Lung microvascular endothelial cell (primary cell): ENCODE measurements at regions not wholly inside any gene's neighbourhood (a gene's known extent, or its start where the extent isn't known, plus 50 kb on each side); places are given as distances from the start of the nearest gene placed in this dataset.
"Not testable (repeated sequence)": the region's sequence is repeated elsewhere in the genome, so short reads cannot be mapped to it uniquely, and the experiment has no call there.

ENCODE experiments used
- DNase-seq, 2 donors: peaks; one replicate each; pipeline versions ENCODE4 v3.0.0 to v3.0.0-alpha.2; 2010; ENCODE audit warnings: low read depth in 2 of 2

DNA sequence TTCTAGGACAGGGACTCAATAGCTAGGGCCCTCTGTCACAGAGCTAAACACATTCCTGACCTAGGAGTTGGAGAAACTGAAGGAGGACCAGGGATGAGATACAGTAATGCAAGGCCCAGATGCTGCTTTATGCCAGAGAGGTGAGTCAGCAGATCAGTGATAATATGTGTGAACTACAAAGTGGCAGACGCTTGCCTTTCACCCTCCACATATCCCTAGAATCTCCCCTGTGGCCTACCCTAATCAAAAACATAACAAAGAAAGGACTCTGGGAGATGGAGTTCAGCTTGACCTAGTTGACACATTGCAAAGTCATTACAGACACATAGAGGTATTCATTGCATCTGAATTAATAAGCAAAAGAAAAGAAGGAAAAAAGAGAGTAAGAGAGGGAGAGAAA lies 417.6 kb upstream of the DYNLRB2 start:
- DNase-seq, result no peak

DNA sequence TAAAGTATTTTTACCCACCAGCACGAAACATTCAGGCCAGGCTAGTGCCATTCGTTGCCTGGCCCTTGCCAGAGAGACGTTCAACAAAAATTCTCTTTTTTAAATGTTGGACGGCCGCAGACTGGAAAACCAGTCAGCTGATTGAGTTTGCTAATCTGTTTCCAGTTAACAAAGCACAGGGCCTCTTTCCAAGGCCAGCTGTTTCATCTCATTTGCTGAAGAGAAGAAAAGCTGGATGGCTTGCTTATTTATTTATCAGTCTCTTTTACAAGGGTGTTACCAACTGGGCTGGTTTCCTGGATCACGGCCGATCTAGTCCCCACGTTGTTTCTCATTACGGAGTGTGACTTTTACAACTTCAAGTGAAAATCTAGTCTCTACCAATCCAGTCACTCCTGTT lies 418.7 kb upstream of the DYNLRB2 start:
- no peak for DNase-seq

DNA sequence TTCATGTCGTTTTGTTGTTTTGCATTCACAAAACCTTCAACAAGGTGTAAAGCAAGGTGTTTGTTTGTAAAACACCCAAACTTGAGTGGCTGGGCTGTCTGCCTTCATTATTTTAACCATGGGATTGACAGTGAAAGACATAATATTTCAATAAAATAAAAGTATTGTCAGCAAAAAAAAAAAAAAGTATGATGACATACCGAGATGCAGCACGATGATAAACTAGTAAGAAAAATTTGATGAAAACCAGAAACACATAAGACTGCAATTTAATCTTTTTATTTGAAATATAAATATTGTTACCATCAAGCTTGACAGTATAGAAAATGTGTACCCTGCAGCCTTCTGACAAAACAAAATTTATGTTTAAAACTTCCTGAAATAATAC lies 419.3 kb upstream of the DYNLRB2 start:
- DNase-seq, result no peak

DNA sequence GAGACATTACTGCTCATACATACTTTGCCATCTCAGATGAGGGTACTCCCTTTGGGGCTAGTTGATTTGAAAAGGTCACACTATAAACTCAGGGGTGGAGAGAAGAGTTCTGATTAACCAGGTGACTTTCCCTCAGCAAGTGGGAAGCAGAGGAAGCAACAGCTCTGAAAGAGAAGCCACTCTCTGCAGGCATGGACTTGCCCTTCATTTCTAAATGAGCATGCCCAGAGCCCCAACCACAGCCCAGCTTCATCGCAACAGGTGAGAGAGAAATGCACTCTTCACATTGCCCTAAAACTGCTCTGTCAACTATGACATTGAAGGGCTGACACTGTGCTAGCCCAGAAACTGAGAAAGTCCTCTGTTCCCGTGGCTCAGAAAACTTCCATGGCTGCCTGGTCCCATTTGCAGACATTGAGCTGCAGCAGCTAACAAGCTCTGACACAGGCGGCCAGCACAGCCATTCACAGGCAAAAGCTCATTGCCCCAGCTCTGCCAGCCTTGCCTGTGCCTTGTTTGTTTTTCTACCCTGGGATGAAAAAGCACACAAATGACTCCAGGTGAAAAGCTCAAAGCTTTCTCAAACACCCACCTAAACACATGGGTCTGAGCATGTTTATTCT lies 419.8 kb upstream of the DYNLRB2 start:
- no peak for DNase-seq

DNA sequence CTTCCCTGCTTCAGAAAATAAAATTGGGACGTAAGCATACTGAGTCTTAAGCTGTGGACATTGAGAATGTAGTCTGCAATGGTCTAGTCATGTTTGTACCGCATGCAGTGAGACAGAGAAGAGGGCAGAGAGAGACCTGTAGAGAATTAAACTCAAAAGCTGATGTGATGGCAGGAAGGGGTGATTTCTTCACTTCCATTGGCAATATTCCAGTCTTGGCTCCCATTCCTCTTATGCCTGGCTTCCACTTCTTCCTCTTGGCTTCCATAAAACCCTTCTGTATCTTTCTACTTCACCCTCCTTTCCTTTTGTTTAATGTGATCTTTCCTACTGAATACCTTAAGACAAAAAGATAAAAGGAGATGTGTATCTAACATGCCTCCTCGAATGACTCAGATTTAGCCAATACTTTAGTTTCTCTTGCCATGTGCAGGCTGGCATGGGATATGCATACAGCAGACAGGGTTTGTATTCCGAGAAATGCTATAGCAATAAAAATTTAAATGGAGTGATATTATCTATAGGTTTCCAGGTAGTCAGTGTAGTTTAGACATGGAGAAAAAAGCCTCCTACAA lies 423.1 kb upstream of the DYNLRB2 start:
- no peak for DNase-seq

DNA sequence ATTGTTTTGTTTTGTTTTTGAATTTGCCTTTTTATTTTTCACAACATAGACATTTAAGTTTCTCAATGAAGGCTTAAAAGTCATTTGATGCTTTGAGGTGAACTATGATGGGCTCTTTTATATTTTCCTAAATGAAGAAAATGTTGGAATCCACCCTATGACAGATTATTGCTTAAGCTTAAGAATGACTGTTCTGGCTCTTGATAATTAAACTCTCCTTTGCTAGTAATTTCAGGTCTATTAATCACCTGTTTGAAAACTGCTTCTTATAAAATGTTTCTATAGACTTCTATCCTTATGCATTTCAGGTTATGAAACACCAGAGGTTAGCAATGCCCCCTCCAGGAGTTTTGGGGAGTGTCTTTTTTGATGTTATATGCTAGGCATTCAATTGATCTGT lies 424.1 kb upstream of the DYNLRB2 start:
- DNase-seq, result no peak

- no peak for DNase-seq
These were observed 426.1 kb upstream of the DYNLRB2 start for GRCh38 chr16:80114699-80115098.

GRCh38 chr16:80113873-80114574 lies 426.8 kb upstream of the DYNLRB2 start:
- no peak for DNase-seq

DNA sequence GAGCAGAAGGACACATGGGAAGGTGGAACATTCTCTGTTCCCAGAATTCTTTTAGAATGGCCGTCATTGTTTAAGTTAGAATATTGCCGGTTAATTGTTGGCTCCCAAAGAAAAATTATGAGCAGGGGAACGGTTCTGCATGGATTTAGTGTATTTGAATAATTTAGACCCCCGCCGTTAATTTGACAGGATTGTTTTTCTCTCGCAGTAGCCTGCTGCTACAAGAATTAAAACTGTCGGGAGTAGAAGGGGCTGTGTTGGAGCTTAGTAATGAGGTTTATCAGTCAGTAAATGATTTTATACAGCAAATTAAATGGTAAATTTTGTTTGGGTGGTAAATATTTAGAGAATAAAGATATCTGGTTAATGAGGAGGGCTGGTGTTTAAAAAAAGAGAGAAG lies 431.2 kb upstream of the DYNLRB2 start:
- no peak for DNase-seq

DNA sequence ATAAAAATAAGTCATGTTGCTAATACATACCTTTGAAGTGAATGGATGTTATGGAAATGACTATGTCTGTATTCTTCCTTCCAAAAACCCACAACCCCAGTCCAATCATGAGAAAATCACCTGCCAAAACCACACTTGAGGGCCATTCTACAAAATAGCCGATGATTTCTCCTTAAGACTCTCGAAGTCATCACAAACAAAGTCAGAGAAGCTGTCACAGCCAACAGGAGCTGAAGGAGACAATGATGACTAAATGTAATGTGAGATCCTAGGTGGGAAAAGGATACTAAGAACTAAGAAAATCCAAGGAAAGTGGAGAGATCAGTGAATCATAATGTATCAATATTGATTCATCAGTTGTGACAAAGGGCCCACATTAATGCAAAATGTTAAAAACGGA lies 432.9 kb upstream of the DYNLRB2 start:
- no peak for DNase-seq

DNA sequence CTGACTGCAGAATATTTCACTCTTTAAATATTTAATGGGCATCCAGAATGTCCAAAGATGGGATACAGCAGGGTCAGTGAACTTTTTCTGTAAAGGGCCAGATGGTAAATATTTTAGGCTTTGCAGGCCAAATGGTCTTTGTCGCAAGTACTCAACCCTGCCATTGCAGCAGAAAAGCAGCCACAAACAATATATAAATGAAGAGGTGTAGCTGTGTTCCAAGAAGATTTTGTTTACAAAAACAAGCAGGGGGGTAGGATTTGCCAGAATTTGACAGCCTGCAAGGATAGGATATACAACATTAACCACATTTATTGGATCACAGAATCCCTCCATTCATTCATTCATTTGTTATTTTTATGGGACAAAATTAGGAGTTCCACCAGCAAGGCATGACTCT lies 435.0 kb upstream of the DYNLRB2 start:
- no peak for DNase-seq

GRCh38 chr16:80105160-80105559 lies 435.6 kb upstream of the DYNLRB2 start:
- no peak for DNase-seq

- DNase-seq, result no peak
These were observed 436.4 kb upstream of the DYNLRB2 start for GRCh38 chr16:80104401-80104800.

DNA sequence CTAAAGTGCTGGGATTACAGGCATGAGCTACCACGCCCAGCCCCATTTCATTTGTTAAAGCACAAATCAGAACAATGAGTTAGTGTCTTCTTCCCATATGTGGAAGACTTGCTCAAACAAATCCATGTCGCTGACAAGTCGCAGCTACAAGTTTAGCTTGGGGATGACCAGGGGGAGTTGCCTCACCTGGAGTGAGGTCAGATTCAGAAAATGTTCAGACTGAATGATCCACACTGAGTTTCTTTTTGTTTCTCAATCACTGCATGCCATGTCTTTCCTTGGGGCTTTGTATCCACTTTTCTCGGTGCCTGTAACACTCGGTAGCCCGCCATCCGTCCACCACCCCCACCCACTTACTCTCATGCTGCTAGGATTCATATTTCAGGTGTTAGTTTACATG lies 437.3 kb upstream of the DYNLRB2 start:
- no peak for DNase-seq

DNA sequence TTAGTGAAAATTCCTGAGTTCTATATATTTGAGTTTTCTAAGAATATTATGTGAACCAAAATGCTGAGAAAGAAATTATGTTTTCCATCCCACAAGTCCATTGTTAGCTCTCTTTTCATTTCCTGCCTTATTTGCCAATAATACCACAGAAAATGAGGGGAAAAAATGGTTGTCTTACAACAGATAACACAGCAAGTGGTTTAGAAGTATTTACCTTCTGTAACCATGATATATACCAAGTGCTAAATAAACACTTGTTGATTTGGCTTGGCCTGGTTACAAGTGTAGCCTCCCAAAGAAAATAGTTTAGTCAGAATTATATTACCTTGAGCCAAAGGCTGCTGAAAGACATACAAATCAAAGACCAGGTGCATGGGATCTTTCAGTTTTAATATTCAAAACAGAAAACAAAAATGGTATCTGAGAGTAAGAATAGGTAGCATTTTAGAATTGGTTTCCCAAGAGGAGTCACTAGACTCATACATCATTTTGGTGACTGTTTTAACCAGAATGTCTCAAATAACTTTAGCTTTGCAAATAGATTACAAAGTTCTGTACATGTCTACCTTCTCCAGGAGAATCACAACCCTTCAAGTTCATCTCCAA lies 439.8 kb upstream of the DYNLRB2 start:
- DNase-seq, result no peak

GRCh38 chr16:80100186-80100585 lies 440.6 kb upstream of the DYNLRB2 start:
- peak in 1 of 2 donors; percentile 10 for DNase-seq

DNA sequence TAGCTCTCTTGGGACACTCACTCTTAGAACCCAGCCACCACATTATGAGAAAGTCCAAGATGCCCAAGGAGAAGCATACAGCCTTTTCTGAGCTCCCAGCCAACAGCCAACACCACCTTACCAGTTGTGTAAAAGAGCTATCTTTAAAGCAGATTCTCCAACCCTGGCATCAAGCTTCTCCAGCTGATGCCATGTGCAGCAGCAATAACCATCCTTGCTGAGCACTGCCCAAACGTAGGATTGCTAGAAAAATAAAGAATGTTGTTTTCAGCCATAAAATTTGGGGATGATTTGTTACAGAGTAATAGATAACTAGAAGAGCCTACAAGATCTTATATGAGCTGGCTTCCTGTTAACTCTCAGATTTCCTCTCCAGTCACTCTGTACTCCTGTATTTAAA lies 443.7 kb upstream of the DYNLRB2 start:
- no peak for DNase-seq

DNA sequence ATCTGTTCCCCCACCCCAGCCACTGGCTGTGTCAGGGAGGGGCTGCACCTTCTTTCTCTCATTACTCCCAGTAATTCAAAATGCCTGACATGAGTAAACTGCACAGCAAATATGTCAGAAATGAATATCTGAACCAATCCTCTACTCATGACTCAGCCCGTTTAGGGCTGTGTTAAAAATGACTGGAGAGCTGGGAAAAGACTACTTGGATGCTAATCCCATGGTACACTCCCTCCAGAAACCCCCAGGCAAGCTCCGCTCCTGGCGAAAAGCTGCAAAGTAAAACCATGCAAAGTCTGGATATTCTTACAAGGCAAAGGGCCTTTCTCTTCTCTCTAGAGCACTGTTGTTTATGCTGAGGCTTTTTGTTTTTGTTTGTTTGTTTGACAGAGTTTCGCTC lies 448.1 kb upstream of the DYNLRB2 start:
- DNase-seq, result no peak

GRCh38 chr16:80091453-80091852 lies 449.3 kb upstream of the DYNLRB2 start:
- DNase-seq, result not testable (repeated sequence)

DNA sequence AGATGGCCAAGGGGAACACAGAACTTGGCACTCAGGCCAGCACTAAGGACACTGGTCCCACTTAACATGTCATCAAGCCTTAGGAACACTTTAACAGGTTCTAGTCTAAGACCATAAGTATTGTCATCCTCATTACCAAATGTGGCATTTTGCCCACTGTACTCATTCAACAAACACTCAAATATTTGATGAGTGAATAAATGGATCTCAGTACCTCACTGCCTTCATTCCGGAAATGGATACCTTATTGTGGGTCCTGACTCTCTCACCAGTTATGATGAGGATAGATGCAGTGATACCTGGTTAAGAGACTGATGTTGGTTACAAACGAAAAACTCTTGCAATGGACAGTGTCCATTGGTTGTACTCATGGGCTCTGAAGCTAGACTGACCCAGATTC lies 455.2 kb upstream of the DYNLRB2 start:
- no peak for DNase-seq

DNA sequence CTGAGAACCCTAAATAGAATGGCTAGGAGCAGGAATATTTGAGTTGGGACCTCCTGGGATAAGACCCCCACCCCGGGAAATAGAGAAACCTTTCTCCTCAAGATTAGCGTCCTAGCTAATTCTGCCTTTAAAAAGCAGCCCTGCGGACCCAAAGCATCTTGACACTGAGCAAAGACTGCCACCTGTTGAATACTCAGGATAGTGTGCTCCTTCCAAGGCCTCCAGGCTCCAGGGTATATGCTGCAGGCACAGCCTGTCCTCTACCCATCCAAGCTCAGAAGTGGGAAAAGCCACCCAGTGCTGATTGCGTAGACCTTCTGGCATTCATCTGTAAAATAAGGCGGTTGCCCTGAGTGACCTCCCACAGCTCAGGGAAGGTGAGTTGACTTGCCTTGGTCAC lies 456.2 kb upstream of the DYNLRB2 start:
- peak; percentile 56 to 74 for DNase-seq

DNA sequence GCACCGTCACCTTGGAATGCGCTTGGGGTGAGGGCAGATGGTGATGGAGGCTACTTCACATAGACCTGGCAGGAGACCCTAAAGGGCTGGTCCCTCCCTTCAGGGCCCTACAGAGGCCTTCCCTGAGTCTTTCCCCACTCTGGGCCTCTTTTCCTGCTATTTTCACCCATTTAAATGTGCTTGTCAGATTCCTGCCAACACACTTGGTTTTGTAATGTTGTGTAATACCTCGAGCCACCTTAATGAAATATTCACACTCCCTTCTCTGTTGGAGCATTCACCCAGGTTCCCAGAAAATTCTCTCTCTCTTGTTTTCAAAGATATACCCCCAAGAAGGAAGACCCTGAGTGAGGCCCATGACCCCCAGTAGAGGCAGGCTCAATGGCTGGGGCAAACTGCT lies 456.6 kb upstream of the DYNLRB2 start:
- DNase-seq, result no peak

GRCh38 chr16:80082906-80083305 lies 457.9 kb upstream of the DYNLRB2 start:
- DNase-seq, result no peak
